K562 (cell line): ENCODE measurements at regions not wholly inside any gene's neighbourhood (a gene's known extent, or its start where the extent isn't known, plus 50 kb on each side); places are given as distances from the start of the nearest gene placed in this dataset.

ENCODE experiments used
- ATAC-seq: fragments of 200-7000 bp; cut with Tn5 transposase; 3 replicates; pipeline ENCODE4 v1.9.1; 2020; ENCODE audit warnings: moderate library complexity
- BruUV-seq: library from RNA; stranded (reverse); fragments of 400-500 nt; replicated peaks from 2 replicates; lab custom pipeline; 2021; lab: Mats Ljungman, UMichigan
- CTCF ChIA-PET: fragments of 300-600 bp; formaldehyde crosslinking; extraction: SDS; loops from one replicate; lab custom pipeline; 2021; ENCODE audit warnings: low intra/inter-chr PET ratio; lab: Yijun Ruan, JAX
- POLR2A ChIA-PET: fragments of 300-600, 350-650 bp; sonication (Branson Sonifier 250); formaldehyde crosslinking; extraction: SDS; loops from one replicate; lab custom pipeline; 2021; ENCODE audit warnings: antibody characterized with exemption, inconsistent platforms; lab: Yijun Ruan, JAX
- DNase-seq, 4 experiments: peaks; one replicate each; pipeline versions ENCODE4 v3.0.0 to v3.0.0-alpha.2; 2011 to 2018; ENCODE audit warnings: low spot score in 3 of 4, mixed read lengths in 3 of 4; ENCODE audit errors: extremely low read depth in 1 of 4
- FAIRE-seq: peaks from 2 replicates; lab custom pipeline; 2011; peaks lifted over from hg19 to GRCh38; lab: Jason Lieb, UNC
- H2AFZ ChIP-seq: 2 replicates; pipeline ENCODE4 v1.6.0; 2011; ENCODE audit warnings: low read depth, low read length, control low read depth, inconsistent platforms
- H3K27ac ChIP-seq: fragments of 200-600 bp; 3 replicates; pipeline ENCODE4 v1.8.0; 2011; ENCODE audit warnings: low read depth, mild to moderate bottlenecking, control low read depth, inconsistent platforms, low read length, moderate library complexity, mixed read lengths; ENCODE audit errors: extremely low read depth
- H3K27me3 ChIP-seq, 2 experiments: fragments of 300-600 bp in 1 of 2; 2 replicates in 1 of 2; 3 replicates in 1 of 2; pipeline versions ENCODE4 v1.6.0 to v1.8.0; 2011; ENCODE audit warnings: inconsistent platforms in 2 of 2, low read length in 2 of 2, mild to moderate bottlenecking in 1 of 2, mixed read lengths in 1 of 2, moderate library complexity in 1 of 2; ENCODE audit not compliant: control insufficient read depth in 2 of 2, insufficient read depth in 2 of 2
- H3K36me3 ChIP-seq: fragments of 300-600 bp; 3 replicates; pipeline ENCODE4 v1.8.0; 2011; ENCODE audit warnings: mild to moderate bottlenecking, low read length, inconsistent platforms; ENCODE audit not compliant: control insufficient read depth, insufficient read depth
- H3K4me1 ChIP-seq, 2 experiments: fragments of 200-600 bp in 1 of 2; replicated peaks in 1 of 2; 2 replicates in 1 of 2; 3 replicates in 1 of 2; pipeline versions ENCODE4 v1.5.1 to v1.8.0; 2011; ENCODE audit warnings: inconsistent platforms in 2 of 2, low read length in 2 of 2, mild to moderate bottlenecking in 1 of 2, mixed read lengths in 1 of 2, moderate library complexity in 1 of 2; ENCODE audit not compliant: control insufficient read depth in 2 of 2, insufficient read depth in 2 of 2
- H3K4me2 ChIP-seq: 2 replicates; pipeline ENCODE4 v1.6.1; 2011; ENCODE audit warnings: low read length, control low read depth, inconsistent platforms, mixed read lengths; ENCODE audit not compliant: insufficient read depth
- H3K4me3 ChIP-seq: fragments of 200-600 bp; sonication (generic), shearing (Covaris generic); 2 replicates; pipeline ENCODE4 v1.5.1; 2016; ENCODE audit warnings: control low read depth, inconsistent platforms
- H3K79me2 ChIP-seq: fragments of 200-600 bp; 3 replicates; pipeline ENCODE4 v1.8.0; 2011; ENCODE audit warnings: low read length, inconsistent platforms; ENCODE audit not compliant: control insufficient read depth, insufficient read depth
- H3K9ac ChIP-seq, 2 experiments: 2 replicates each; pipeline versions ENCODE4 v1.6.0 to v1.6.1; 2011; ENCODE audit warnings: low read depth in 2 of 2, low read length in 2 of 2, control low read depth in 1 of 2, inconsistent platforms in 1 of 2, mild to moderate bottlenecking in 1 of 2, mixed read lengths in 1 of 2; ENCODE audit not compliant: insufficient read depth in 1 of 2
- H3K9me1 ChIP-seq: one replicate; pipeline ENCODE4 v1.6.0; 2011; ENCODE audit warnings: inconsistent platforms, mild to moderate bottlenecking, low read length, moderate library complexity; ENCODE audit not compliant: control insufficient read depth, insufficient read depth
- H3K9me3 ChIP-seq: replicated peaks from 2 replicates; pipeline ENCODE4 v1.5.1; 2011; ENCODE audit warnings: low read depth, low read length, inconsistent platforms; ENCODE audit not compliant: control insufficient read depth, insufficient read depth
- H4K20me1 ChIP-seq: replicated peaks from 2 replicates; pipeline ENCODE4 v1.6.1; 2011; ENCODE audit warnings: low read length, inconsistent platforms, mixed read lengths; ENCODE audit not compliant: control insufficient read depth, insufficient read depth
- CBFA2T2 ChIP-seq: fragments of 450-650 bp; conservative IDR thresholded peaks from 2 replicates; pipeline ENCODE4 v1.6.1; 2017; ENCODE audit warnings: mild to moderate bottlenecking
- FOXJ3 ChIP-seq: sonication (generic); formaldehyde crosslinking; IDR thresholded peaks from 2 replicates; pipeline ENCODE4 v1.4.0; 2020; ENCODE audit warnings: mild to moderate bottlenecking, missing genetic modification reagents
- GTF2F1 ChIP-seq: IDR thresholded peaks from 2 replicates; pipeline ENCODE4 v1.6.1; 2011; ENCODE audit warnings: low read depth, low read length, improper control_type of control experiment
- MTF1 ChIP-seq: fragments of 250-450 bp; sonication (Bioruptor Pico); IDR thresholded peaks from 2 replicates; pipeline ENCODE4 v1.9.0; 2021; ENCODE audit warnings: moderate library complexity, mild to moderate bottlenecking, inconsistent platforms, borderline replicate concordance
- NCOA6 ChIP-seq: fragments of 450-650 bp; IDR thresholded peaks from 2 replicates; pipeline ENCODE4 v1.6.1; 2017; ENCODE audit warnings: mild to moderate bottlenecking
- NONO ChIP-seq, 2 experiments: fragments of 200-400 bp in 1 of 2; fragments of 450-650 bp in 1 of 2; formaldehyde crosslinking in 1 of 2; IDR thresholded peaks; 2 replicates each; pipeline ENCODE4 v1.6.1; 2017; ENCODE audit warnings: low read depth in 2 of 2, mild to moderate bottlenecking in 2 of 2, moderate library complexity in 2 of 2, low read length in 1 of 2
- OTX1 ChIP-seq: fragments of 450-650 bp; formaldehyde crosslinking; IDR thresholded peaks from 2 replicates; pipeline ENCODE4 v1.4.0; 2022; ENCODE audit warnings: mild to moderate bottlenecking
- PRDM10 ChIP-seq: fragments of 450-650 bp; IDR thresholded peaks from 2 replicates; pipeline ENCODE4 v1.6.1; 2018; ENCODE audit not compliant: partially characterized antibody
- RFX5 ChIP-seq: IDR thresholded peaks from 2 replicates; pipeline ENCODE4 v1.6.1; 2011; ENCODE audit warnings: low read depth, mild to moderate bottlenecking, improper control_type of control experiment, low read length
- SAP30 ChIP-seq: fragments of 200-600 bp; sonication (generic); IDR thresholded peaks from 2 replicates; pipeline ENCODE4 v1.6.1; 2012; ENCODE audit warnings: borderline replicate concordance, low read depth, mild to moderate bottlenecking, moderate library complexity, low read length, control low read depth, inconsistent platforms; ENCODE audit not compliant: insufficient read depth, poor library complexity, severe bottlenecking
- SMAD3 ChIP-seq: fragments of 450-650 bp; formaldehyde crosslinking; conservative IDR thresholded peaks from 2 replicates; pipeline ENCODE4 v1.4.0; 2020; ENCODE audit warnings: mild to moderate bottlenecking
- SMARCE1 ChIP-seq: fragments of 450-650 bp; IDR thresholded peaks from 2 replicates; pipeline ENCODE4 v1.7.1; 2016; ENCODE audit warnings: mild to moderate bottlenecking
- SRSF7 ChIP-seq: fragments of 200-400 bp; formaldehyde crosslinking; optimal IDR thresholded peaks from 2 replicates; pipeline ENCODE3; 2017; ENCODE audit warnings: mild to moderate bottlenecking, low read depth, low read length
- ZNF3 ChIP-seq: fragments of 250-450 bp; sonication (Bioruptor Pico); IDR thresholded peaks from 2 replicates; pipeline ENCODE4 v1.5.0; 2021; ENCODE audit warnings: mild to moderate bottlenecking, moderate library complexity
- ZNF384 ChIP-seq: IDR thresholded peaks from 2 replicates; pipeline ENCODE4 v1.6.1; 2012; ENCODE audit warnings: low read depth, low read length, improper control_type of control experiment
- ZNF77 ChIP-seq: fragments of 250-450 bp; sonication (Bioruptor Pico); IDR thresholded peaks from 2 replicates; pipeline ENCODE4 v1.5.0; 2020
- WGBS: fragments of 100-300 bp; shearing (Covaris generic); methylation state at CpG from one replicate; pipeline ENCODE4 v1.1.6; 2016; ENCODE audit warnings: low coverage, mixed read lengths; ENCODE audit not compliant: insufficient coverage; ENCODE audit errors: missing lambda C conversion rate; 5-methylcytosine and 5-hydroxymethylcytosine counted together
- in situ Hi-C: fragments of 300-500 bp; cut with MboI; formaldehyde crosslinking; loops from 4 replicates; pipeline ENCODE4 v1.15.0; 2018; ENCODE audit warnings: inconsistent platforms, mixed read lengths
- intact Hi-C: fragments of 100-400 bp; cut with micrococcal nuclease; formaldehyde crosslinking; loops from 2 replicates; pipeline ENCODE4 v1.14.2; 2022
- TF ChIP-seq, protein P1 (sequence below): fragments of 450-650 bp; IDR thresholded peaks from 2 replicates; pipeline ENCODE4 v1.6.1; 2017; ENCODE audit warnings: antibody characterized with exemption, mild to moderate bottlenecking

DNA sequence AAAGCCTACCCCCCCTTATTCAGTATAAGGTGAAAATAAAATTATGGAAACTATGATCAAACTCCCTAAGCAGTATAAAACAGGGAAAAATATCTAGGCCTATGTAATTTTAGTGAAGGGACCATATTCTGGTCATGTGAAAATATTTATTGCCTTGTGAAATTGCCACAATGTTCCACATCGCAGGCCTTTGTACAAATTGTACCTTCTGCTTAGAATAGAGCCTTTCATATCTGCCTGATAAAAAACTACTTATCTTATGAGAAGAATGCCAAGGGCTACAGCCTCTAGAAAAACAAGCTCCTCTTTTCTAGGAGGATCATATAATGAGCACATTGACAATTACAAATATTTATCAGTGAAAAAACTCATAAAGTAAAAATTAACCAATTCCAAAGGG is 1280.0 kb downstream of the EFNB2 start:
- in situ Hi-C loops (no loop called here), intact Hi-C loops (no loop called here)
- WGBS: no CpG with 5 or more reads among the region's 1 CpG
- ChIA-PET CTCF (no interaction called here), POLR2A (no interaction called here)
- ATAC-seq: no peak
- H3K36me3 ChIP-seq: no peaks in the 10 kb centered on the region
- no peaks in the 10 kb centered on the region for H3K27me3 ChIP-seq
- H3K4me3 ChIP-seq: no peak overlapping the region
- BruUV-seq: no TSS peak
- no peaks in the 10 kb centered on the region for H3K4me1 ChIP-seq
- H4K20me1 ChIP-seq: no peaks in the 10 kb centered on the region
- no peak overlapping the region for H3K4me2 ChIP-seq
- FAIRE-seq: no peak
- no peaks in the 10 kb centered on the region for H3K9me1 ChIP-seq
- no peaks in the 10 kb centered on the region for H3K9me3 ChIP-seq
- H2AFZ ChIP-seq: no peak overlapping the region
- no peak overlapping the region for H3K27ac ChIP-seq
- no peaks in the 10 kb centered on the region for H3K79me2 ChIP-seq
- no peak for DNase-seq
- H3K9ac ChIP-seq: no peak overlapping the region
- TF ChIP-seq NCOA6 (no peak), GTF2F1 (no peak), SAP30 (no peak), FOXJ3 (CRISPR knock-in tag) (no peak), SRSF7 (no peak), RFX5 (no peak), PRDM10 (no peak), OTX1 (CRISPR knock-in tag) (no peak), ZNF77 (CRISPR knock-in tag) (no peak), ZNF3 (CRISPR knock-in tag) (no peak), SMARCE1 (no peak), SMAD3 (CRISPR knock-in tag) (no peak), MTF1 (CRISPR knock-in tag) (no peak), CBFA2T2 (no peak), ZNF384 (no peak), NONO (IDR thresholded peaks at IDR 0.05; ENCODE audit: low read depth in 2 of 2, low read length in 1 of 2) (no peak)
- TF ChIP-seq, protein P1, sequence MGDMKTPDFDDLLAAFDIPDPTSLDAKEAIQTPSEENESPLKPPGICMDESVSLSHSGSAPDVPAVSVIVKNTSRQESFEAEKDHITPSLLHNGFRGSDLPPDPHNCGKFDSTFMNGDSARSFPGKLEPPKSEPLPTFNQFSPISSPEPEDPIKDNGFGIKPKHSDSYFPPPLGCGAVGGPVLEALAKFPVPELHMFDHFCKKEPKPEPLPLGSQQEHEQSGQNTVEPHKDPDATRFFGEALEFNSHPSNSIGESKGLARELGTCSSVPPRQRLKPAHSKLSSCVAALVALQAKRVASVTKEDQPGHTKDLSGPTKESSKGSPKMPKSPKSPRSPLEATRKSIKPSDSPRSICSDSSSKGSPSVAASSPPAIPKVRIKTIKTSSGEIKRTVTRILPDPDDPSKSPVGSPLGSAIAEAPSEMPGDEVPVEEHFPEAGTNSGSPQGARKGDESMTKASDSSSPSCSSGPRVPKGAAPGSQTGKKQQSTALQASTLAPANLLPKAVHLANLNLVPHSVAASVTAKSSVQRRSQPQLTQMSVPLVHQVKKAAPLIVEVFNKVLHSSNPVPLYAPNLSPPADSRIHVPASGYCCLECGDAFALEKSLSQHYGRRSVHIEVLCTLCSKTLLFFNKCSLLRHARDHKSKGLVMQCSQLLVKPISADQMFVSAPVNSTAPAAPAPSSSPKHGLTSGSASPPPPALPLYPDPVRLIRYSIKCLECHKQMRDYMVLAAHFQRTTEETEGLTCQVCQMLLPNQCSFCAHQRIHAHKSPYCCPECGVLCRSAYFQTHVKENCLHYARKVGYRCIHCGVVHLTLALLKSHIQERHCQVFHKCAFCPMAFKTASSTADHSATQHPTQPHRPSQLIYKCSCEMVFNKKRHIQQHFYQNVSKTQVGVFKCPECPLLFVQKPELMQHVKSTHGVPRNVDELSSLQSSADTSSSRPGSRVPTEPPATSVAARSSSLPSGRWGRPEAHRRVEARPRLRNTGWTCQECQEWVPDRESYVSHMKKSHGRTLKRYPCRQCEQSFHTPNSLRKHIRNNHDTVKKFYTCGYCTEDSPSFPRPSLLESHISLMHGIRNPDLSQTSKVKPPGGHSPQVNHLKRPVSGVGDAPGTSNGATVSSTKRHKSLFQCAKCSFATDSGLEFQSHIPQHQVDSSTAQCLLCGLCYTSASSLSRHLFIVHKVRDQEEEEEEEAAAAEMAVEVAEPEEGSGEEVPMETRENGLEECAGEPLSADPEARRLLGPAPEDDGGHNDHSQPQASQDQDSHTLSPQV: no peak
